GM21786 (cell line): ENCODE measurements at regions not wholly inside any gene's neighbourhood (a gene's known extent, or its start where the extent isn't known, plus 50 kb on each side); places are given as distances from the start of the nearest gene placed in this dataset.
A peak's percentile ranks its signal among the peaks of the same experiment; 100 is the strongest.

ENCODE experiments used
- ATAC-seq: cut with Tn5 transposase; IDR thresholded peaks from one replicate; pipeline ENCODE4 v1.9.1; 2021; ENCODE audit not compliant: unreplicated experiment

DNA sequence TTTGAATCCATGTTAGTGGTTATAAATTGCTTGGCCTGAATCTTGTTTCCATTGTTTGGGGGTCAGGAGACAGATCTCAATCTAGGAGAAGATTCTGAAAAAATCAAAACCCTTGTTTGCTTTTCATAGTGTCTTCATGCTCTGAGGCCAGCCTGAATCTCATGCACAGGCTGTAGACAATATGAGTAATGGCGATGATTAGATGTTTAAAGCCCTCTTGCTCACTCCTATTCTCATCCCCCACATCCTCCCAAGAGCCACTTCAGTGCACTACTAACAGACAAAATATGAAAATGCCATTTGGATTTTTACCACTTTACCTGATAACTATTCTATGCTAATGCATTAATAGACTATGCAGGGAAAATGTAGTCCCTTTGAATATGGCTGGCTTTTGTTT is 129.4 kb downstream of the NUDT12 start:
- no peak for ATAC-seq

DNA sequence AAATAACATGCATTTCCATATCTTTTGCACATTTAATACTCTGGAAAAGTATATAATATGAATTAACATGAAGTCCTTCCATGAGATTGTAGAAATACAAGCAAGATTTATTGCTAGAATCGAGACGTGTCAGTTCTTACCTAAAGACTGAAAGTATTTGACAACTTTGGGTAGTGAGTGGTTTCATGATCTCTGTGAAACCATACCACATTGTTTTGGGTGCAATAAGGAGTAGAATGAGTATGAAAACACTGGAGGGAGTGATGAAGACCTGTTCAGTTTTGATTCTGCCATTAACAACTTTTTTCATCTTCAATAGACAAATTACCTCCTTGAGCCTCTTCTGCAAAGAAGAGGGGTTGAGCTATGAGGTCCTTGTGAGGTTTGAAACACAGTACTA is 133.7 kb downstream of the NUDT12 start:
- ATAC-seq, result no peak

DNA sequence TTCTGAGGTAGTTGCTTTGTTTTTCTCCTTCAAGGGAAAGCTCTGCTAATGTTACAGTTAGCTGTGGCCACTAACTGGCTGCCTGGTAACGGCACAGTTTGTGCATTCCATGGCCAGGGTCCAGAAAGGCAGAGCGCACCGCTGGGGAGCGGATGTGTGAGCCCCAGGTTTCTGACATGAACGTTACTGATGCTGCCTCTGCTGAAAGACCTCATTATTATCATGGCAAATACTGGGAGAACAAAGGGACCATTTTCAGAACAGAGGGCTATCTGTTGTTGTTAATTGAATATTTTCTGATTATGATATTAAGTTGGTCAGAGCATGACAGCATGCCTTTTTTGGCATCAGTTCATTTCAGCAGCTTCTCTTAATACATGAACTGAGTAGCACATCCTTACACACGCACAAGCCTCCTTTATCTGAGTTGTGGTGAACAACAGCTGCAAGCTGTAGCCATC is 134.1 kb downstream of the NUDT12 start:
- ATAC-seq, result no peak

DNA sequence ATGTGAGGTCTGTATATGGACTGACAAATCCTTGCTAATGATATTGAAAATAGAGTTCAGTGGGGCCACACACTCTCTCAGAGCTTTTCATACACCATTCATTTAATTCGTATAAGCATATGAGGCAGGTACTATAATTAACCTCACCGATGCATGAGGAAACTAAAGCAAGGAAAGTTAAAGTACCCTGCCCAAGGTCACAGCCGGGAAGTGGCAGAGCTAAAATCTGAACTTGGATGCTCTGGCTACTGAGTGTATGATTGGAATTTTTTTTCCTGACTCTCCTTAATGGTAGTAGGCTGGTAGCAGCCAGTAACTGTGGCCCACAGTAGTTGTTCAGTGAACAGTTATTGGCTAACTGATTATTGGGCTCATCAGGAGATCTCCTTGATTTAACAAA is 135.3 kb downstream of the NUDT12 start:
- ATAC-seq, result no peak

DNA sequence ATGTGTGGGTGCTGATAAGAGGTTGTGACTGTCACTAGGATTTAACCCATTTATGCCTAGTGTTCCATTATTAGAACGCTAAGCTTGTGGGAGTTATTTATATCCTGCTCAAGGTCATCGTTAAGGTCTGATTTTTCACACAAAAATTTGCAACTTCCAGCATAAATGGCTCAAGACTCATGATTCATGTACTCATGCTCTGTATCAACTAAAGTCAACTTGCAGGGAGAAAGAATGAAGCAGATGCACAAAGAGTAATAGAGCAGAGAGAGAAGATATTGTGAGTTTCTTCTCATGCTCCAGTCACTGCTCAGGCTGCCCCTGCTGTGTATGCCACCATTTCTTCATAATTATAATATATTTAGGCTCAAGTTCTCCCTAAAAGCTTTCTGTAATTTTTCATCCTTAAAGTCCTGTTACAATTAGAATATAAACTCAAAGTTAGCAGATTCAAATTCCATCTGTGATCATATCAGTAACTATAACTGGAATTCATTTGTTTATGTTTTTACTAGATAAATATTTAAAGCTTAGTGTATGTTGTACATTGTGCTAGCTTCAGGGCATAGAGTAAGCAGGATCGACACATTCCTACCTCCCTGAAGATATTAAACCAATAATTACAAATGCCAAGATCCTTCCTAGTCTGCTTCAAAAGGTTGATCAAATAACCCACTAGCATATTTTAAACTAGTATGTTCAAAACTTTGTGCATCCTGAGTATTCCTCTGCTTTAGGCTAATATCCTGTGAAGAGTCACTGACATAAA is 136.7 kb downstream of the NUDT12 start:
- no peak for ATAC-seq

DNA sequence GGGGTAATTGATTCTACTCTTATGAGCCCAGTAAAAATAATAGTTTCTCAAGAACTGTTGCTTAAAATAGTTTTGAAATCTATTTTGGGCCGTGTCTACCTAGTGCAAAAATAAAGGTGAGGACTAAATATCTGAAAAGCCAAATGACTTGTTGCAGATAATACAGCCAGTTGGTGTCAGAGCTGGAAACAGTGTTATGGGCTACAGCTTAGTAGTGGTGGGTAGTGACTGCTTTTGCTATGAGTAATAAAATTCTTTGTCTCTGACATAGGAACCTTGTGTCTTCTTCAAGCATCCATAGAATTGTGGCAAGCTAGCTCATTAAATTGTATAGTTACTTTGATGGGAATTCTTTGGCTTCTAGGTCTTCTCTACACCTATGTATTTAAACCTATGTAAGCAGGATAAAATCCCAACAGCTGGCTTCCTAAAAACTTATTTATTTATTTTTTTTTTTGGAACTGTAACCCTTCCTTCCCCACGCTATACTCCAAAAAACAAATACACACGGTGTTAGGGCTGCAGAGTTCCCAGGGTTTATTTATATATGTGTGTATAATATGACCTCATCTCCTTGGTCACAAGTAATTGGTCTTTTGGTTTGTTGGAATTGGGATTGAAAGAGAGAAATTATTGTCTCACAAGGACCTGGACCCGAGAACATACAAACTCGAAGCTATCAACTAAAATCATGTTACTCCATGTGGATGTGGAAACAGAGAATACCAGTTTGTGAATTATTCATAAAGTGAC is 138.0 kb downstream of the NUDT12 start:
- no peak for ATAC-seq

DNA sequence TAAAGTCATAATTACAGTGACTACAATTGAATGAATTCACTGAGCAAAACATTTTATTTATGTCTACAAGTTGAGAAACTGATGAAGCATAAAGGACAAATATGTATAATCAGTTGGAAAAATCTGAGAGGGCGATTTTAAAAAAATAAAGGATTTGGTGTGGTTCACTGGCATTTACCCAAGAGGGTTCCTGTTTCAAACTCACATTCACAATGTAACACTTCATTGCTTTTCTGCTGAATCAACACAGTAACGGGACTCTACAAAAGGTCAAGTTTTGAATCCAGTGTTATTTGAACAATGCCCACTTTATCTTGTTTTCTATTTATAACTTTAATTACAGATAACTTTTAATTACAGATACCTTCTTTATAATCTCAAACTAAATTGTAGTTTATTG is 138.6 kb downstream of the NUDT12 start:
- ATAC-seq, result no peak

DNA sequence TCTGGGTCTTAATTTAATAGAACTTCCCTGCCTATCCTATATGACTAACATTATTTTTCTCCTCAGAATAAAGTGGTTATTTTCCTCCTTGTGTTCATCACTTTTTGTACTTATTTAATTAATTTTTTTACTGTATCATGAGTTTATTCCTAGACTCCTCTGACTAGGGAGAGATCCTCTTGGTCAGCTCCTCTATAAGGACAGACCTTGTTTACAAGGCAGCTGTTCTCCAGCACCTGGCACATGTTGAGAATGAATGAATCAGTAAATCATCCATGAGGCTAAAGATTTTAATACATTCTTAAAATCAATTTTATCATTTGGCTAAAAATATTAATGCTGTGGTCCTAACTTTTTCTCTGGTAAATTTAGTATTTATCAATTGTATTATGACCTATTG is 139.8 kb downstream of the NUDT12 start:
- no peak for ATAC-seq

DNA sequence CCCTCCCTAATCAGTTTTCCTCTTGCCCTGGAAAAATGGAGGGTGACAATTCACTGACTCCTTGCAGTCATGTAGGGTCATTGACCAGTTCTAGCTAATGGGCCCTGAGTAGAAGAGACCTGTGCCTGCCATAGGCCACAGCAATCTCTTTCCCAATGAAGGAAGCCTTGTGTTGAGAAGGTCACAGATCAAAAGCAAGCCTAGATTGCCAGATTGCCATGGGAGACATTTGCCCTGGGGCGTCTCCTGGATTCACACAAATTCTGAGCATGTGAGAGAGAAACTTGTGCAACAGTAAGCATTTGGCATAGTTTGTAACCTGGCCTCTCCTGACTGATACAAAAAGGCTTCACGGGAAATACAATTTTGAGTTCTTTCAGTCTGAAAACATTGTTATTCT is 148.0 kb downstream of the NUDT12 start:
- no peak for ATAC-seq

DNA sequence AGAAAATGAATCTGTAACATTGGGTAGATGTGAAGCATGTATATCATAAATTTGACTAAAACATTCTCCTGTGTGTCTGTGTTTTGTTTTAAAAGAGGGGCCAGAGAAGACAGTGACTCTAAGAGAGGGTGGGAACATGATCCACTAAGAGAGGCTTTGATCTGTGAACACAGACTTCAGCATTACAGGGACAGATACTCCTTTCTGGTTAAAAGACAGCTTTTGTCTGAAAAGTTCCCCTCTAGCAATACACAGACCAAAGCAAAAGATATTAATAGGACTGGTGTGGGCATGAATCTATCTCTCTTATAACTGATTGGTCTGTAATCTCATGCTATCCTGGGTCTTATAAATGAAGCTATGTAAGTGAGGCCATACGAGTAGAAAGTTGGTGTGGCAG is 150.9 kb downstream of the NUDT12 start:
- no peak for ATAC-seq

DNA sequence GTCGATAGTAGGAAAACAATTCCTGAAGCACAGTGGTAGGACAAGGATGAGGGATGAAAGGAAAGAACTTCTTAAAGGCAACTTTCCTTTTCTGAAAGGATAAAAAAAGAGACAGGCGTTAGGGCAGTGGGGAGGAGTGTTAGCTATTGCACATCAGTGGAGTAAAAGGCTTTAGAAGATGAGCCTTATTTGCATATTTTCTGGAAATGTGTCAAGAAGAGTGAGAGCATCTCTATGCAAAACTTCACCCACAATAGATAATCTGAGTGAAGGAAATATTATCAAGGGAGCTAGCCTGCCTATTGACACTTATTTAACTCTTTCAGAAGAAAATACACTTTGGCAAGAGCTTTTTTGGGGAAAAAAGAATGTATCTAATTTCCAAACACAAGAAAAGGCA is 151.6 kb downstream of the MACIR start:
- peak; percentile 84 for ATAC-seq

DNA sequence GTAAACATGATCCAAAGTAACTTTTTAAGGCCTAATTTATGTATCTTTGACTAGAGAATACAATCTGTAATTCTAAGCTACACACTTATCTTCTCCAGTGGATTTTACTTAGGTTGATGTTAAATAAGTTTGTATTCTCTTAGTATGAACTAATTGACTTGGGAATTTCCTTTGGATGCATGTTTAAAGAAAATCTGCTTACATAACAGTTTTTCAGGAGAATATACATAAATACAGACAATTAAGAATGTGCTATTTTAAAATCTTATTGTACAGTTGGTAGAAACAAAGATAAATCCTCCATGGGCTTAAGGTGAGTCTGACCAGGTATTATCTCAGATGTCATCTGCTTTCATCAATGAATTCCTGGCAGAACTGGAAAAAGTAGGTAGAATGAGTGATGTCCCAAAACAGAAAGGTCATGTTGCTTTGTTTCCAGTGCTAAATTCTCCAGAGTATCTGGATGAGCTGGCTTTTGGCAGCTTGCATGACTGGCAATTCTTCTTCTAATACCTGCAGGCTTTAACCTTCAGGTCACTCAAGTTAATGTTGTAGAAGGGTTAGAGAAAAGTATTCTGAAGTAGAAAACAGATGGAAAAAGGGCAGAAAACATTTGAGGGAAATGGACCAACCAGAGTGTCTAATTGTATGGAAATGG is 150.6 kb downstream of the MACIR start:
- ATAC-seq, result no peak

DNA sequence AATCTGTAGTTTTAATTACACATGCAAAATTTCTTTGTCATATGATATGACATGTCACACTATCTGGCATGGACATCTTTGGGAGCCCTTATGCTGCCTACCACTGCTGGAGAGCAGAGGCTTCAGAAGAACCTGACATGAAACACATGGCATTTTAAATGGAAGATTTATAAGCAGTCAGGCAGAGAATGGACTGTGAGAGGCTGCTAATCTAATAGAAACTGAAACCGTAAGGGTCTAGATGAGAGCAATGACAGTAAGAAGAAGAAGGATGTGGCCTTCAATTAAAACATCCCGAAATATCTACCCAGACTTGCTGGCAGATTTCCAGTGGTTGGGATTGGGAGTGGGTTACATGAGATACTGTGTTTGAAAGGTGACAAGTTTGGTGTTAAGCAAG is 149.8 kb downstream of the MACIR start:
- ATAC-seq, result no peak

DNA sequence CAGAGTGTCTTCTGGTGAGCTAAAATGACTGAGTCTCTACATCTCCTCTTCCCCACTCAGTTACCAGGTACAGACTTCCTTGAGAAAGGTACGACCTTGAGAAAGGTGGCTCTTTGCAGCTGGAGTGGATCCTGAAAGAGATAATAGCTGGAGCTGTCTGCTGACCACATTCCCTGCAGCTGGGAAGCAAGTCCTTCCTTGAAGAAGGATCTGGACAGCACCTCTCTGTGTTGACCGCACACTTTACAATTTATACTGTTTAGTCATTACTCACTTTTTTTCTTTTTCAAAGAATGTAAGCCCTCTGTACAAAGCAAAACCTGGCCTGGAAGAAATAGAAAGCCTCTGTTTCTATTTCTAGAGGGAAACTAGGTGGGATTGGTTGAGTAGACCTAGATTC is 148.8 kb downstream of the MACIR start:
- ATAC-seq, result no peak

DNA sequence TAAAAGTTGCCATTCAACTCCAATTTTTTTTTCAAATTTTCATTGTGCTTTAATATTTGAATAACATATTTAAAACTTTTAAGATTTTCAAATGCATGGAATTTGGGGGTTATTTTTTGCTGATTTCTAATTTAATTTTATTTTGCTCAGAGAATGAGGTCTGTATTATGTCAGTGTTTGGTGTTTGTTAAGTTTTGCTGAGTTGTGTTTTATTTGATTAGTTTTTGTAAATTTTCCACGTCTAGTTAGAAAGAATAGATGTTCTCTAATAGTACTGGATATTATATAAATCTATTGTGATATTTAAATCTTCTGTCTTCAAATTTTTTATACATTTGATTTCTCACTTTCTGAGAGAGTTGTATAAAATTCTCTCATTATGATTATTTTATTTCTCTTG is 145.9 kb downstream of the MACIR start:
- ATAC-seq, result no peak

DNA sequence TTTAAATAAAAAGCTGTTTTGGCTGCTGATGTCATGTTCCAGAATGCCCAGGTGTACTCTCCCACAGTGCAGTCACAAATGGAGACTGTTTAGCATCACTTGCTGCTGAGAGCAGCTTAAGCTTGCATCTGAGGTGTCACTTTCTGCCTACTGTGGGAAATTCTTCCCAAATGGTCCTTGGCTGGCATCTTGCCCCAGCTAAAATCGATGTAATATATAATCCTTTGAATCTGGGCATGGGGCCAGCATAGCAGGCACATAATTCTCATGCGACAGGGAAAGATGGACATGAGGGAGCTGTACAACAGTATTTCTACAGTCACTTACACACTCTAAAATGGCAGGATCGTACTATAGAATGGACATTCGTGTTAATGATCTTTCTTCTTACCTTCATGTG is 144.3 kb downstream of the MACIR start:
- no peak for ATAC-seq

DNA sequence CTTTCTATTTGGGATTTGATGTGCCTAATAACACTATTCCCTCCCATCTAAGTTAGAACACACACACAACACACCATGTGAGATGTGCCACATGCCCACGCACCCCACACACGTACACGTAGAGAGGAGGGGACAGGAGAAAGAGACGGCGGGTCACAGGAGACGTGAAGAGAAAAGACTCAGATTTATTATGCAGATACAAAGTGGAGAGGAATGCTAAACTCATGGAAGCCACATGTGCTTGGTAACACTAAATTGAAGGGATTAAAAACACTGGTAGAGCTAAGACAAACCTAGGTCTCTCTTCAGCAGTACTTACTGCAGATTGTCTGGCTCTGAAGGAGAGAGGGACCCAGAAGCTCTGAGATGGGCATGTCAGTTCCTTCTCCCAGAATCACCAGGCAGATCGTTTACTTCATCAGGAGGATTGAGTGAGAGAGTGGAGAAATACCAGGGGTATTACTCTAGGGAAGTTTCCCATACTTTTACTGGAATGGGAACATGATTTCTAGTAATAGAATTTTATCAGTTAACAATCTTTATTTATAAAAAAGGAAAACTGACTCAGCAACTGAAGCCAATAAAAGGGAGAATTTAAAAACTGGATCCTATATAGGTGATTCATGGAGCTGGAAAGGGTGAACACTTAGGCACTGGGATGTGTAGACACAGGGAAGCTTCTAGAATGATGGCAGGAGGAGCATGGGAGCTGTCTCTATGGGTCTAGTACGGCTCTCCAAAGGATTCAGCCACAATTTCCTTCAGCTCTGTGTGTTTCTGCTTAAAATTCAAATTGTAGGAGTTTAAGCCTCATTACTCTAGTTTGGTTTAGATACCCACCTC is 139.4 kb downstream of the MACIR start:
- no peak for ATAC-seq

DNA sequence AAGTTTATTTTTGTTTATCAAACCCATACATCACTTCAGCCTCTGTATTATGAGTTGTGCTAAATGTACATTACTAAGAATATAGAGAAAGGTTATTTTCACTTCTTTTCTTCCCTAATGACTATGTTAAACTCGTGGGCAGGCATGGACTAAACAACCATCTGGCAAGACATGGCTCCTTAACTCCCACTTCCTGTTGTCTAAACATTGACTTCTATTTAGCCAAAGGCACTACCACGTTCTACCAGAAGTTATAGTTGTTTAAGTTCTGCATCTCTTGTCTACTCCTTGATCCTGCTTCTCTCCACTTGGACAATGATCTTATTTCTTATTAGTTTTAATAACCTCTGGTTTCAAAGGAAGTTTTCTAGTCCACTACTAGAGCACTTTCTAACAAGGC is 136.1 kb downstream of the MACIR start:
- no peak for ATAC-seq

DNA sequence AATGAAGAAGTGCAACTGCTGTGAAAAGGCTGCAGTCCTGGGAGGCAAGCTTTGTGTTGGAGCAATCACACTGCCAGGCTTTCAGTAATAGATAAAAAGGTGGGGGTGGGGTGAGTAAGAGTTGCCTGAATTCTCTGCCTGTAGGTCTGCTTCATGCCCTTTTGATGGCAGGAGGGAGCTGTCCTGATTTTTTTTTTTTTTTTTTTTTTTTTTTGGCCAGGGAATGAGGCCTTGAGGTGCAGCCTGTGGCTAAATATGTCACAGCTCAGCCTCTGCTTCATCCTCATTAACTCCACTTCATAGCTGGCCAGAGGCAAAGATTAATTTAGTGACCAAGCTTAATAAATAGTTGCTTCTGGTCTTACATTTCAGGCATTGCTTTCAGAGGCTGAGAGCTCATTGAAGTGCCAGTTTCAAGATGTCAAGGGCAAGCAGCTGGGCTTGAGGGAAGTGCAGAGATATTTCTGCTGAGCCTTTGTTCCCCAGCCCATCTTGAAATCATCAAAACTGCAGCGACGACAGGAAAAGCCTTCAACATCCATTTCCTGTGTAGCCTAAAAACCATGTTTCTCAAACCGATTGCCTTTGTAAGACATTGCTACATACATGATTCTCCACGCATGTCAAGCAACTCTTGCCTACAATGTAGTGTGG is 134.7 kb downstream of the MACIR start:
- no peak for ATAC-seq

DNA sequence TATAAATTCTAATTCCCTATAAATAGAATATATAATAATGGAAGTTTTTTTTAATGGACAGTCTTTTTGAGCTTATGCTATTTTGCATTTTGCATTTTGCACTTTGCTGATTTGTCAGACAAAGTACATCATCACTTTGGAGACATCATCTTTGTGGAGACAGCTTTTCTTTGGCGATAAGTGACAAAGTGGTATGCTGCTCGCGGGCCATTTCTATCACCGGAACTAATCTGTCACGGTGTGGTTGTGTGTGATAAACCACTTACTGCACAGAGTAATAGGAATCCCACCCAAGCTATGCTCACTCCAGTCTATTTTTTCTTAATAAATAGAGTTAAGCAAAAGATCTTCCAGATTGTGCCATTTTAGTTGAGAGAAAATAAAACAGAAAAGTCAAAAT is 133.1 kb downstream of the MACIR start:
- no peak for ATAC-seq

DNA sequence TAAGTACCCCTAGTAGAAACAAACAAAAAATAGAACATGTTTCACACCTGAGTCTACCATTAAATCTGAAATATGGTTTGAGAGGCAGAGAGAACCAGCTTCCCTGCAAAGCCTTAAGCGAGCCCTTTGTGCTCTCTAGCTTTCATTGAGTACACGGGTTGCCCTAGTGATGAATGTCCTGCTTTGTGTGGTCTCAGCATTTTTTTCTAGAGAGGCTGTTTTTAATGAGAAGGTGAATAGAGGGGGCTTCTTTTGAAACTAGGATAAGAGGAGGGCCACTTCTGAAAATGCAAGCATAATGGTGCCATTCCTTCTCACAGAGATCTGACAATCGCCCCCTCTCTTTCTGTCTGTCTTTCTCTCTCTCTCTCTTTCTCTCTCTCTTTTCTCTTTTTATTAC is 131.3 kb downstream of the MACIR start:
- no peak for ATAC-seq
